ENCODE measurements at regions not wholly inside any gene's neighbourhood (a gene's known extent, or its start where the extent isn't known, plus 50 kb on each side); places are given as distances from the start of the nearest gene placed in this dataset.
"Not testable (repeated sequence)": the region's sequence is repeated elsewhere in the genome, so short reads cannot be mapped to it uniquely, and the experiment has no call there.

GRCh38 chr3:137869022-137869421 is 104.9 kb downstream of the SOX14 start:
- no peak overlapping the region for H3K4me2 ChIP-seq (ENCODE audit: extremely low read depth, insufficient read depth, low read length)
- no peaks in the 10 kb centered on the region for H3K9me3 ChIP-seq (ENCODE audit: control insufficient read depth, insufficient read depth, low read depth, low read length)
- H2AFZ ChIP-seq (ENCODE audit: low read length) = no peak overlapping the region
- no peak overlapping the region for H3K27ac ChIP-seq (ENCODE audit: insufficient read depth, low read length)
- H3K27me3 ChIP-seq (ENCODE audit: control insufficient read depth, insufficient read depth, low read length) = no peaks in the 10 kb centered on the region
- H3K4me3 ChIP-seq (replicated peaks in 1 of 4; ENCODE audit: control extremely low read depth in 1 of 4, insufficient read depth in 1 of 4, low read depth in 3 of 4, low read length in 4 of 4) = no peak overlapping the region
- TF ChIP-seq EZH2 (IDR thresholded peaks at IDR 0.05; ENCODE audit: low read length, missing control alignments) (no peak), CTCF (conservative IDR thresholded peaks at IDR 0.05 in 1 of 2, IDR thresholded peaks at IDR 0.05 in 1 of 2; ENCODE audit: low read depth in 1 of 2, low read length in 2 of 2) (no peak)
- no peaks in the 10 kb centered on the region for H3K79me2 ChIP-seq (ENCODE audit: control insufficient read depth, insufficient read depth, low read length)
- H3K36me3 ChIP-seq (ENCODE audit: control insufficient read depth, insufficient read depth, low read length) = no peaks in the 10 kb centered on the region
- H3K4me1 ChIP-seq (ENCODE audit: control insufficient read depth, extremely low read depth, insufficient read depth, low read length) = no peaks in the 10 kb centered on the region
- no peak overlapping the region for H3K9ac ChIP-seq (ENCODE audit: insufficient read depth, low read length)
- no peak for DNase-seq (ENCODE audit: low read depth in 2 of 2)
- no peaks in the 10 kb centered on the region for H4K20me1 ChIP-seq (ENCODE audit: control insufficient read depth, extremely low read depth, insufficient read depth, low read length)

- not testable (repeated sequence) for H3K9me3 ChIP-seq (ENCODE audit: control insufficient read depth, insufficient read depth, low read depth, low read length); H2AFZ ChIP-seq (ENCODE audit: low read length); H3K36me3 ChIP-seq (ENCODE audit: control insufficient read depth, insufficient read depth, low read length); H4K20me1 ChIP-seq (ENCODE audit: control insufficient read depth, extremely low read depth, insufficient read depth, low read length); H3K79me2 ChIP-seq (ENCODE audit: control insufficient read depth, insufficient read depth, low read length); H3K4me1 ChIP-seq (ENCODE audit: control insufficient read depth, extremely low read depth, insufficient read depth, low read length); H3K4me3 ChIP-seq (replicated peaks in 1 of 4; ENCODE audit: control extremely low read depth in 1 of 4, insufficient read depth in 1 of 4, low read depth in 3 of 4, low read length in 4 of 4); H3K9ac ChIP-seq (ENCODE audit: insufficient read depth, low read length); H3K27ac ChIP-seq (ENCODE audit: insufficient read depth, low read length); H3K27me3 ChIP-seq (ENCODE audit: control insufficient read depth, insufficient read depth, low read length); DNase-seq (ENCODE audit: low read depth in 2 of 2); H3K4me2 ChIP-seq (ENCODE audit: extremely low read depth, insufficient read depth, low read length)
Measured at GRCh38 chr3:137872589-137872988, 108.5 kb downstream of the SOX14 start.

GRCh38 chr3:137896842-137897241 is 113.1 kb upstream of the CLDN18 start:
- H3K4me2 ChIP-seq (ENCODE audit: extremely low read depth, insufficient read depth, low read length); H4K20me1 ChIP-seq (ENCODE audit: control insufficient read depth, extremely low read depth, insufficient read depth, low read length): not testable (repeated sequence)

DNA sequence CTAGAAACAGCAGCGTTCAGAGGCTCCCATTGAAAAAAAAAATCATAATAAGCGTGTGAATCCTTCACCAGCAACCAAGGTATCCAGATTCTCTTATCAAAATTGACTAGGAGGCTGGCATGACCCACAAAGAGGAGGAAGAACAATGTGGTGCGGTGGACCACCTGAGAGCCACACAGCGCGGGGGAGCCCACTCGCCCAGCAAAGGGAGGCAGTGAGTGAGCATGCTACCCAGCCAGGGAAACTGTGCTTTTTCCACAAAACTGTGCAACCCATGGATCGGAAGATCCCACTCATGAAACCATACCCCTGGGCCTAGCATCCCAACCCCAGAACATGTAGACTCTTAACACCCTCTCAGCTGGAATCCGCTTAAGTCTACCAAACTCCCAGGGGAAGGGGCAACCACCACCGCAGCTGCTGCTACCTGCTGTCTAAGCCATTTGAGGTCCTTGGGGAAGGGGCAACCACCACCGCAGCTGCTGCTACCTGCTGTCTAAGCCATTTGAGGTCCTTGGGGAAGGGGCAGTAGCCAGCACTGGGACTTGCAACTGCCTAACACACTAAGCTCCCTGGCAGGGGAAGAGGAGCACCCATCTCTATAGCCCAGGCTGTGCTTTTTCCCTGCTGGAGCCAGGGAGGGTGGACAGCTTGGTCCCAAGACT is 102.8 kb upstream of the CLDN18 start:
- no peak overlapping the region for H2AFZ ChIP-seq (ENCODE audit: low read length)
- no peak overlapping the region for H3K4me3 ChIP-seq (replicated peaks in 1 of 4; ENCODE audit: control extremely low read depth in 1 of 4, insufficient read depth in 1 of 4, low read depth in 3 of 4, low read length in 4 of 4)
- H3K4me2 ChIP-seq (ENCODE audit: extremely low read depth, insufficient read depth, low read length) = no peak overlapping the region
- no peaks in the 10 kb centered on the region for H4K20me1 ChIP-seq (ENCODE audit: control insufficient read depth, extremely low read depth, insufficient read depth, low read length)
- no peak overlapping the region for H3K9ac ChIP-seq (ENCODE audit: insufficient read depth, low read length)
- no peaks in the 10 kb centered on the region for H3K4me1 ChIP-seq (ENCODE audit: control insufficient read depth, extremely low read depth, insufficient read depth, low read length)
- no peaks in the 10 kb centered on the region for H3K27me3 ChIP-seq (ENCODE audit: control insufficient read depth, insufficient read depth, low read length)
- H3K79me2 ChIP-seq (ENCODE audit: control insufficient read depth, insufficient read depth, low read length) = no peaks in the 10 kb centered on the region
- H3K27ac ChIP-seq (ENCODE audit: insufficient read depth, low read length) = no peak overlapping the region
- no peaks in the 10 kb centered on the region for H3K36me3 ChIP-seq (ENCODE audit: control insufficient read depth, insufficient read depth, low read length)
- TF ChIP-seq CTCF (conservative IDR thresholded peaks at IDR 0.05 in 1 of 2, IDR thresholded peaks at IDR 0.05 in 1 of 2; ENCODE audit: low read depth in 1 of 2, low read length in 2 of 2) (no peak), EZH2 (IDR thresholded peaks at IDR 0.05; ENCODE audit: low read length, missing control alignments) (no peak)
- no peaks in the 10 kb centered on the region for H3K9me3 ChIP-seq (ENCODE audit: control insufficient read depth, insufficient read depth, low read depth, low read length)
- no peak for DNase-seq (ENCODE audit: low read depth in 2 of 2)

More at GRCh38 chr3:137896842-137897241, 113.1 kb upstream of the CLDN18 start:
- H2AFZ ChIP-seq (ENCODE audit: low read length); H3K9ac ChIP-seq (ENCODE audit: insufficient read depth, low read length); H3K4me3 ChIP-seq (replicated peaks in 1 of 4; ENCODE audit: control extremely low read depth in 1 of 4, insufficient read depth in 1 of 4, low read depth in 3 of 4, low read length in 4 of 4); H3K27ac ChIP-seq (ENCODE audit: insufficient read depth, low read length); H3K4me1 ChIP-seq (ENCODE audit: control insufficient read depth, extremely low read depth, insufficient read depth, low read length); H3K27me3 ChIP-seq (ENCODE audit: control insufficient read depth, insufficient read depth, low read length); DNase-seq (ENCODE audit: low read depth in 2 of 2); H3K79me2 ChIP-seq (ENCODE audit: control insufficient read depth, insufficient read depth, low read length); H3K9me3 ChIP-seq (ENCODE audit: control insufficient read depth, insufficient read depth, low read depth, low read length); H3K36me3 ChIP-seq (ENCODE audit: control insufficient read depth, insufficient read depth, low read length): not testable (repeated sequence)

Data from fibroblast of lung (primary cell).